CD4-positive, alpha-beta T cell (primary cell): ENCODE measurements at regions not wholly inside any gene's neighbourhood (a gene's known extent, or its start where the extent isn't known, plus 50 kb on each side); places are given as distances from the start of the nearest gene placed in this dataset.

Experiments
- ATAC-seq: fragments of 200-7000 bp; cut with Tn5 transposase; one replicate; pipeline ENCODE4 v1.10.0; 2022; ENCODE audit warnings: mild to moderate bottlenecking; ENCODE audit not compliant: poor library complexity
- CTCF ChIA-PET: fragments of 350-600 bp; sonication (Branson Sonifier 250); formaldehyde crosslinking; loops from one replicate; lab custom pipeline; 2021; ENCODE audit warnings: antibody characterized with exemption, inconsistent platforms; lab: Charles Lee
- POLR2A ChIA-PET: fragments of 350-600 bp; sonication (Branson Sonifier 250); formaldehyde crosslinking; loops from one replicate; lab custom pipeline; 2021; ENCODE audit warnings: antibody characterized with exemption, inconsistent platforms; lab: Charles Lee
- DNase-seq, 14 experiments: peaks; one replicate each; pipeline ENCODE4 v3.0.0-alpha.2; 2013 to 2020; ENCODE audit warnings: mixed read lengths in 2 of 14
- H3K27ac ChIP-seq, 2 donors: one replicate each; pipeline versions ENCODE4 v1.5.1 to v1.7.0; 2013; ENCODE audit warnings: low read length in 2 of 2, low read depth in 1 of 2, mild to moderate bottlenecking in 1 of 2
- H3K27me3 ChIP-seq, 2 experiments: 1 replicate in 1 of 2; 2 replicates in 1 of 2; pipeline versions ENCODE4 v1.6.1 to v1.7.0; 2013; ENCODE audit warnings: low read length in 2 of 2, control low read depth in 1 of 2, mild to moderate bottlenecking in 1 of 2, moderate library complexity in 1 of 2; ENCODE audit not compliant: insufficient read depth in 2 of 2, control insufficient read depth in 1 of 2
- H3K36me3 ChIP-seq: one replicate; pipeline ENCODE4 v1.6.1; 2013; ENCODE audit warnings: low read length, control low read depth; ENCODE audit not compliant: insufficient read depth
- H3K4me1 ChIP-seq: one replicate; pipeline ENCODE4 v1.6.1; 2013; ENCODE audit warnings: low read length, control low read depth; ENCODE audit not compliant: insufficient read depth
- H3K4me3 ChIP-seq: one replicate; pipeline ENCODE4 v1.5.1; 2013; ENCODE audit warnings: mild to moderate bottlenecking, low read length, moderate library complexity
- H3K9me3 ChIP-seq, 2 experiments: 1 replicate in 1 of 2; 2 replicates in 1 of 2; pipeline versions ENCODE4 v1.6.1 to v1.7.0; 2013; ENCODE audit warnings: low read length in 2 of 2, mild to moderate bottlenecking in 2 of 2, control low read depth in 1 of 2, moderate library complexity in 1 of 2; ENCODE audit not compliant: control insufficient read depth in 1 of 2, insufficient read depth in 1 of 2
- H3K27ac Mint-ChIP-seq: one replicate; pipeline ENCODE4 v1.8.0; 2020; ENCODE audit warnings: mixed read lengths
- H3K27me3 Mint-ChIP-seq: one replicate; pipeline ENCODE4 v1.8.0; 2021; ENCODE audit warnings: mixed read lengths
- H3K36me3 Mint-ChIP-seq: one replicate; pipeline ENCODE4 v1.8.0; 2021; ENCODE audit warnings: low read depth, mixed read lengths
- H3K4me1 Mint-ChIP-seq: one replicate; pipeline ENCODE4 v1.8.0; 2021; ENCODE audit warnings: low read depth, mixed read lengths
- H3K4me3 Mint-ChIP-seq: one replicate; pipeline ENCODE4 v1.8.0; 2020; ENCODE audit warnings: mild to moderate bottlenecking, mixed read lengths
- H3K9me3 Mint-ChIP-seq: one replicate; pipeline ENCODE4 v1.8.0; 2020; ENCODE audit warnings: mixed read lengths
- CTCF ChIP-seq: fragments of 200-600 bp; IDR thresholded peaks from one replicate; pipeline ENCODE4 v1.8.0; 2022; ENCODE audit warnings: antibody characterized with exemption, mild to moderate bottlenecking
- intact Hi-C, 2 experiments: fragments of 100-400 bp; cut with DNase I in 1 of 2; cut with micrococcal nuclease in 1 of 2; formaldehyde crosslinking; loops; one replicate each; pipeline versions ENCODE4 v1.15.1 to v1.9.0; 2023 to 2025; cut with DNase I, micrococcal nuclease

GRCh38 chr14:22118899-22119477 lies 445.4 kb upstream of the OR4E1 start:
- H3K4me1 Mint-ChIP-seq: peaks cover 21% of the 10 kb centered on the region
- H3K4me1 ChIP-seq: no peaks in the 10 kb centered on the region
- no peaks in the 10 kb centered on the region for H3K9me3 ChIP-seq
- peak overlapping the region; percentile 83 for H3K4me3 Mint-ChIP-seq
- no peaks in the 10 kb centered on the region for H3K36me3 ChIP-seq
- no peaks in the 10 kb centered on the region for H3K27me3 Mint-ChIP-seq
- peak overlapping the region; percentile 79 for H3K27ac Mint-ChIP-seq
- ChIA-PET CTCF (no interaction called here), POLR2A (interaction anchor here (0.6 to 0.7 kb wide), 2 partner anchors 52 to 451 kb away, joined by 3 read pairs; no protein-coding TSS in a partner anchor)
- intact Hi-C loops: loop anchor here in 1 of 2 experiments (10.0 kb wide), 1 partner anchor 436 kb away; no protein-coding TSS in a partner anchor
- ATAC-seq (no peak), DNase-seq (no peak)
- no peak overlapping the region for H3K4me3 ChIP-seq
- no peak for TF ChIP-seq CTCF
- H3K36me3 Mint-ChIP-seq: no peaks in the 10 kb centered on the region
- no peaks in the 10 kb centered on the region for H3K27me3 ChIP-seq
- no peaks in the 10 kb centered on the region for H3K9me3 Mint-ChIP-seq
- H3K27ac ChIP-seq: no peak overlapping the region

- H3K9me3 ChIP-seq: no peaks in the 10 kb centered on the region
- H3K4me1 ChIP-seq: no peaks in the 10 kb centered on the region
- H3K27me3 ChIP-seq: no peaks in the 10 kb centered on the region
- no peaks in the 10 kb centered on the region for H3K27me3 Mint-ChIP-seq
- no peaks in the 10 kb centered on the region for H3K9me3 Mint-ChIP-seq
- H3K36me3 ChIP-seq: no peaks in the 10 kb centered on the region
- no peak overlapping the region for H3K27ac ChIP-seq
- no peaks in the 10 kb centered on the region for H3K36me3 Mint-ChIP-seq
- ChIA-PET POLR2A (interaction anchor here (0.7 to 1.7 kb wide), 5 partner anchors 9 to 420 kb away, joined by 3 to 4 read pairs (median 3); no protein-coding TSS in a partner anchor), CTCF (interaction anchor here (1.7 kb wide), 1 partner anchor 457 kb away, joined by 6 read pairs; no protein-coding TSS in a partner anchor)
- no peak for TF ChIP-seq CTCF
- DNase-seq (peak in 5 of 14 experiments; percentile 20 to 51 (median 32)), ATAC-seq (peak; percentile 70)
- peak overlapping the region; percentile 77 for H3K4me3 Mint-ChIP-seq
- peak overlapping the region; percentile 80 for H3K27ac Mint-ChIP-seq
- peaks cover 22% of the 10 kb centered on the region for H3K4me1 Mint-ChIP-seq
- intact Hi-C loops: loop anchor here in 1 of 2 experiments (10.0 kb wide), 1 partner anchor 441 kb away; no protein-coding TSS in a partner anchor
- no peak overlapping the region for H3K4me3 ChIP-seq
These were observed 439.8 kb upstream of the OR4E1 start for GRCh38 chr14:22113401-22113800.

DNA sequence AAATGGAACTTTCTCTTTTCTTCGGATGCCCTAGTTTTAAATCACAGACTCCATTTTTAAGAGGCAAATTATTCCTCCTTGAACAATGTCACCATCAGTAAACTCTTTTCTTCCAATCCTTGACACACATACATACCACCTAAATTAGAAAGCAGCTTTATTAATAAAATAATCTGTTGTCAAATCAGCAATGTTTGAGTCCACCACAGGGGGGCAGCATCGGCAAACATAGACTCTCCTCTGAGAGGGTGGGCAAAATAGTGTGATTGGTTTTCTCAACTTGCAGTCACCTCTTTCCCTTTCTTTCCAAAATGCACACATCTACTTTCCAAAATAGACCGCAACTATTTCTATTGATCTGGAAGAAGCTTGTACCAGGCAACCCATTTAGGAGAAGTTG lies 438.4 kb upstream of the OR4E1 start:
- Mint-ChIP-seq H3K27me3 (no peaks in the 10 kb centered on the region), H3K4me1 (peaks cover 33% of the 10 kb centered on the region), H3K4me3 (peak overlapping the region; percentile 74), H3K9me3 (no peaks in the 10 kb centered on the region), H3K36me3 (no peaks in the 10 kb centered on the region), H3K27ac (peak overlapping the region; percentile 88)
- H3K36me3 ChIP-seq: no peaks in the 10 kb centered on the region
- POLR2A ChIA-PET: interaction anchor here (0.7 to 1.5 kb wide), 3 partner anchors 38 to 458 kb away, joined by 3 to 7 read pairs (median 3); no protein-coding TSS in a partner anchor
- peak; percentile 25 for ATAC-seq
- no peaks in the 10 kb centered on the region for H3K27me3 ChIP-seq
- peak overlapping the region; percentile 40 for H3K4me3 ChIP-seq
- DNase-seq: peak; percentile 23 to 66 (median 44)
- no peaks in the 10 kb centered on the region for H3K4me1 ChIP-seq
- no peaks in the 10 kb centered on the region for H3K9me3 ChIP-seq
- intact Hi-C loops: loop anchor here in 1 of 2 experiments (10.0 kb wide), 1 partner anchor 443 kb away; no protein-coding TSS in a partner anchor
- CTCF ChIA-PET: interaction anchor here (0.6 to 1.5 kb wide), 12 partner anchors 10 to 487 kb away, joined by 3 to 7 read pairs (median 3); no protein-coding TSS in a partner anchor
- no peak overlapping the region for H3K27ac ChIP-seq
- peak; percentile 32 for TF ChIP-seq CTCF
